Stimulated activated CD8-positive, alpha-beta memory T cell treated with anti-CD3 and anti-CD28 coated beads, Interleukin-12 subunit alpha, Interleukin-12 subunit beta, amount 100 ng/mL, for 4 hours (primary cell): ENCODE measurements at regions not wholly inside any gene's neighbourhood (a gene's known extent, or its start where the extent isn't known, plus 50 kb on each side); places are given as distances from the start of the nearest gene placed in this dataset.

ENCODE experiments used
- DNase-seq: peaks from one replicate; pipeline ENCODE4 v3.0.0-alpha.2; 2020; ENCODE audit warnings: low read depth

DNA sequence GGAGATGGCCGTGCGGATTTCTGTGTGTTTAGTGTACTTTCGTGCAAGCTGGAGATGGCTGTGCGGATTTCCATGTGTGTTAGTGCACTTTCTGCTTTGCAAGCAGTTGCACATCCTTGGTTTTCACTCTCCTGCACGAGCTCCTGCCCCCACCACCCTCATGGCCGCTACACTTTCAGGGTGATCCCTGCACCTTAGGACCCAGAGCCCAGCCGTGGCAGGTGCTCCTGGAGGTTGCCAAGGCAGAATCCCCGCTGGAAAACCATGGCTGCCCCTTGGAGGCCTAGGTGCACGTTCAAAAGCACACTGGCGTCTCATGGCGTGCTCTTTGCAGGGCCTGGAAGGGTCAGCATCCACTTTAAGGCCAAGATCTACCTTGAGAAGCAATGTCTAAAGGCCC is 311.0 kb upstream of the TNRC6C start:
- no peak for DNase-seq

DNA sequence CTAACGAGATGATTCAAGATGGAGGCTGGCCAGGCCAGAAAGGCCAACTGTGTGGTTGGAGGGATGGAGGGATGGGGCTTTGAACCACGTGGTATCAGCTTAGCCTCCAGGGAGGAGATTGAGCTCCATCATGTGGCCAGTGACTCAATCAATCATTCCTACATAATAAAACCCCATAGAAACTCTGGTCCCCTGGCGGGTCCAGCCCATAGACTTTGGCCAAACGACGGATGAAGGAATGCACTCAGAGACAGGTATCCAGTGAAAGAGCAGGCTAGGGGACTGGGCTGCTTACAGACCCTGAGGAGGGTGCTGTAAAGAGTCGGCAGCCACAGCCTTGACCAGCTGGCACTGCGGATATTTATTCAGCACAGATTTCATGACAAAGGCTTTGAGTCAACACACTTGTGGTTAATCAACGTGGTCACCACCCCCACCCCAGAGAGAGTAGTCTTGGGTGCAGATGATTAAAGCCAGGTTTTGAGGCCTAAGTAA is 308.7 kb upstream of the TNRC6C start:
- no peak for DNase-seq

DNA sequence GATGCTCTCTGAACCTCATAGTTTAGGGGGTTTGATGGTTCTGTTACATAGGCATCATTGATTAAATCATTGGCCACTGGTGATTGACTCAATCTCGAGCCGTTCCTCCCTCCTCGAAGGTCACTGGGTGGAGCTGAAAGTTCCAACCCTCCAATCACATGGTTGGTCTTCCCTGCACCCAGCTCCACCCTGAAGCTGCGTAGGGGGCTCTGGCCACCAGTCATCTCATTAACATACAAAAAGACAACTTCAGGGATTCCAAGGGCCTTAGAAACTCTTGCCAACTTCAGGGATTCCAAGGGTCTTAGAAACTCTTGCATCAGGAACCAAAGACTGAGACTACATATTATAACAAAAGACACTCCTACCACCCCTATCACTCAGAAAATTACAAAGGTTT is 306.5 kb upstream of the TNRC6C start:
- DNase-seq: no peak

DNA sequence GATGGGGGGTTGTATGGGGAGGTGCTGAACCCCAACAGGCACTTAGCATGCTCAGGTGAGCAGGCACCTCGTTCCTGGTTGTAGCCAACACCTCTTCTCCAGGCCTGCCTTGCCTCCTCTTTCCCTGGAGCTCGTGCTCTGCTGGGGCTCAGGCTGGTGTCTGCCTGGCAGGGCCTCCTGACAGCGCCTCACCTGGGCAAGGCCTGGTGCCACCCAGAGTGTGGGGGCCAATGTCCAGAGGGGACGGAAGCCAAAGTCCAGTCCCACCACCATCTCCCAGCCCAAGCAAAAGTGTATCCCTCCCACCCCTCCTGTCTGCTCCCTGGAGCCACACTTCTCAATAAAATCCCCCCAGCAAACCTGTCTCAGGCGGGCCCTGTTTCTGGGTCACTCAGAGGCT is 304.2 kb upstream of the TNRC6C start:
- DNase-seq: no peak

DNA sequence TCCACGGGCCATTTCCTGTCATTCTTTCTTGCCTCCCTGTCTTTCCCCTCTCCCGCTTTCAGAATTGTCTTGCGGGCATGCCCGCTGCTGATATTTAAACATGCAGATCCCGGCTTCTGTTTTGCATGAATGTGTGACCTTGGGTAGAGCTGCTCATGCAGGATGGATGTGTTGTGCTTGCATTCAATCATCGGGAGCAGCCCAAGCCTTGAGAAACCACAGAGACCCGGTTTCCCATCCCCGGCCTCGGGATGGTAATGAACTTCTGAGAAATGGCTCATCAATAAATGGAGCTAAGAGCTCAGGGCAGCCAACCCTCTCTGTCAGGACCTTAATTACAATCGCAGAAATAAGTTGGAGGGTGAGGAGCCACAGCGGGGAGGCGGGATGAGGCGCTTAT is 303.7 kb upstream of the TNRC6C start:
- no peak for DNase-seq

DNA sequence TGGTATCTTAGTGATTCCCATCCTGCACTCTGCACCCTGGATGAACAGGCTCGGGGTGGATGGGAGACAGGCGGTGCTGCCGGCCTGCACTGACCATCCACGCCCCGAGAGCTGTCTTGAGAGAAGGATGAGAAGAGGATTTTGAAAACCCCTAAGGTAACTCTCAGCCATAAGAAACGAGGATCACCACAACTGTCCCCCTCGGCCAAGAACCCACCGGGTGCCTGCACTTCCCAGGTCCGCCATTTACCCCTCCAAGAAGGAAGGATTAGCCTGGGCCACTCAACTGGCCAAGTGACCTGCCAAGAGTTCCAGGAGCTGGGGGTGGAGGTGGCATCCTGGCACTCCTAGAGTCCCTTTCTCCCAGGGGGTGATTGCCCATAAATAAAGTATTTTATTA is 302.4 kb upstream of the TNRC6C start:
- DNase-seq: no peak

DNA sequence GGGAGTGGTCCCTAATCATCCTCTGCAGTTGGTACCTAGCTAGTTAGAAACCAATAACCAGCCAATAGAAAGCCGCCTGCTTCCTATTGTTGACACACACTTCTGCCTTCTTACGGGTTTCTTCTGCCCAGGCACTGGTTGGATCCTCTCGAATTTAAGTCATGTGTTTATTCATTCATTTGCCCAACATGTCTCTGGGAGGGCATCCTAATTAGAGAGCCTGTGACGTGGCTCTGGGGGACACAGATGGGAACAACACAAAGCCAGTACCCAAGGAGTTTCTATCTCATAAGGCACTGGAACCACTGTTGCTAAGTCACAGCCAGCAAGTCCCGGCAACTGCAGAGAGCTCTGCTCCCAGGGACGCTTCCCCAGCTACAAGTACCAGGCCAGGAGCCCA is 300.7 kb upstream of the TNRC6C start:
- DNase-seq: no peak

DNA sequence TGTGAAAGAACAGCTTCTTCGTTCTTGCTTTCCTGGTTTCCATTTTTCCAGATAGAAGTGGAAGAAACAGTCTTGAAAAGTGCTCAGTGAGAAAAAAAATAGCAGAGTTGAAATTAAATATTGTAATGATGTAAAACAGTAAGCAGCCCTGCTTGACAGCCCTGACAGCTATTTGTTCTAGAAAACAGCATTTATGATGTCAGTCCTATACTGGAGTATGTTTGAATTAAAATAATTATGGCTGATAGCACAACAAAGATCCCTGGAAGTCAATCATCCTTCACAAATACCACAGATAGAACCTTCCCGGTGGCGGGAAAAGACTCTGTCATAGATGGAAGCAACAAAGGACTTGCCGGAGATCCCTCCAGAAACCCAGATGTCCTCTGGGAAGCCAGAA is 298.0 kb upstream of the TNRC6C start:
- DNase-seq: no peak

DNA sequence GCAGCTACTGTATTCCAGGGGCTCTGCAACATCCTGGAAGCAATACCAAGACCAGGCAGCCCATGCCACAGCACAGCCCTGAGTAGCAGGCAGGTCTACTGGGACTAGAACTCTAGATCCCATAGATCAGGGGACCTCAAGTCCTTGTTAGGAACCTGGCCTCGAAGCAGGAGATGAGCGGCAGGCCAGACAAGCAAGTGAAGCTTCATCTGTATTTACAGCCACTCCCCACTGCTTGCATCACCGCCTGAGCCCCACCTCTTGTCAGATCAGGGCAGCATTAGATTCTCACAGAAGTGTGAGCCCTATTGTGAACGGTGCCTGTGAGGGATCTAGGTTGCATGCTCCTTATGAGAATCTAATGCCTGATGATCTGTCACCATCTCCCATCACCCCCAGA is 295.7 kb upstream of the TNRC6C start:
- DNase-seq: no peak

DNA sequence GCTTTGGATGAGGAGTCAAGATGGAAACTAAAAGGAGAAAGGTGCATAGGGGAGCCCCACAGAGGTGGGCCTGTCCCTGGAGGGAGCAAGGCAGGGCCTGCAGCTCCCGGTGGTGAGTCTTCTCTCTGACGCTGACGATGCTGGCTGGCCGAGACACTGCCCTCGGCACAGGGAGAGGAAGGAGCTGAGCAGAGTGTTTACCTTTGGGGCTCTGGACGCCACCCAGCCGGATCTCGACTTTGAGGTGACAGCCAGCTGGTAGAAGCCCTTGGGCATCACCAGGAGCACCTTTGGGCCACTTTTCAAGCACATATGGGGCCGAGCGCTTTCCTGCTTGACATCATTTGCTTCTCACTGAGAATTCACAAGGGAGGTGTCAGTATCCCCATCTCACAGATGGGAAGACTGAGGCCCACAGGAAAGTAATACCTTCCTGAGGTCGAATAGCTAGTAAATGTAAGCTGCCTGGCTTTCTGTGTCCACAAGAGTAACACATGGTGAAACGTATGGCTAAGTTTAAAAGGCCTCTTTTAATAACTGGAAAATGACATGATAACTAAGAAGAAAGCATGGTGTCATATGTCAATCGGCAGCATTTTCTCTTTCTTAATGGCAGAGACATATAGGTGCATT is 294.3 kb upstream of the TNRC6C start:
- no peak for DNase-seq

DNA sequence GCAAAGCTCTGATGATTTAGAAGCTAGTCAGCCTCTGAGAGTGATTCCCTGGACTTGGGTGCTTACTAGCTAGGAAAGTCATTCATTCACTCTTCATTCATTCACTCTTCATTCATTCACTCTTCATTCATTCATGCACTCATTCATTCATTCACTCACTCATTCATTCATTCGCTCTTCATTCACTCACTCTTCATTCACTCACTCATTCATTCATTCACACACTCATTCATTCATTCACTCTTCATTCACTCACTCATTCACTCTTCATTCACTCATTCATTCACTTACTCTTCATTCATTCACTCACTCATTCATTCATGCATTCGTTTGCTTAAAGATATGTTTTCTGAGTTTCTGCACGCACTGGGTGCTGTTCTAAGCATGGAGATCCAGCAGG is 292.7 kb upstream of the TNRC6C start:
- no peak for DNase-seq

DNA sequence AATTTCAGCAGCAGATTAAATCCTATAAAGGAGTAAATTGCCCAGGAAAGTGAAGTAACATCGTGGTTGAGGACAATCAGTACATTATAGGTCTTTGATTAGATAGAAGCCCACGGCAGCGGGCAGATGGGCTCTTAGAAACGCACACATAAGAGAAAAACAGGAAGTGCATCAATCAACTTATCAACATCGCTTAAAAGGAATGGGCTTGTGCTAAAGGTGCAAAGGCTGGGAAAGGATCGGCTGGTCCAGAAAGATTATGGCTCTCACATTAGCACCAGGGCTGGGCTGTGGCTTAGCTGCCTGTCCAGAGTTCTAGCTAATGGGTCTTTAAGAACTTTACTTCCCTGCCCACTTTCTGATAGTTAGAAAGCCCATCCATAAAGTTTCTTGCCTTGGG is 292.0 kb upstream of the TNRC6C start:
- no peak for DNase-seq

DNA sequence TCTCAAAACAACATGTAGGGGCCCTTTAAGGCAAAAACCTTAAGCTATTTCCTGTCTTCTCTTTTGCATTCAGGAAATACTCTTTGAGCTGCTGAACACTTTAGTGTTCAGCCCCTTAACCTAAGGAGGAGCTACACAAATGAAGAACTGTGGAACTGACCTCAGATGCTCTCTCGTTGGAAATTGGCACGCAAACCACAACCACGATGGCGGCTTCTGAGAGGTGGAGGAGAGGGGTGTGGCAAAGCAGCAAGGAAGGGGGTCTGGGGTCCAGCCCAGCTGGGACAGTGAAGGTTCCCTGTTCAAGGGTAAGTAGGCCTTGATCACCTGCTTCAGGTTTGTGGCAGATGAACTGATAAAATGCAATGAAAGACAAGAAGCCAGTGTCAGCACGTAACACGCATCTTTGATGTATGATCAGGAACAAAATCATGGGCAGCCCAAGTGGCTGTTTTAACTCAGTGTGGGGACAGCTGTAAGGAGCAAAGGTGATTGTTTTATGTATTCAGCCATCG is 291.6 kb upstream of the TNRC6C start:
- peak; percentile 19 for DNase-seq

DNA sequence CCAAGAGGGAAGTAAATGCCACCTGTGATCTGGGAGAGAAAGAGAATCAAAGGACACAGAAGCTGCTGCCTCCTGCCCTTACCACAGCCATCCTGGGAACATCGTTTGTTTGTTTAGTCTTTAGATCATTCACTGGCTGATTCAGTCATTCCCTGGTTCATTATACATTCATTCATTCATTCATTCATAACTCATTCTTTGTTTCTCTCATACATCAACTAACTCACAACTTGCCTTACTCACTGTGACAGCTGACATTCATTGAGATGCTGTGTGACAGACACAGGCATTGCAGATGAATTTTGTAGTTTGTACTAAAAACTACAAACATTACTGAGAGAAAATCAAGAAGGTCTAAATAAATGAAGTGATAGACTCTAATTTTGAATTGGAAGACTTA is 291.0 kb upstream of the TNRC6C start:
- no peak for DNase-seq

DNA sequence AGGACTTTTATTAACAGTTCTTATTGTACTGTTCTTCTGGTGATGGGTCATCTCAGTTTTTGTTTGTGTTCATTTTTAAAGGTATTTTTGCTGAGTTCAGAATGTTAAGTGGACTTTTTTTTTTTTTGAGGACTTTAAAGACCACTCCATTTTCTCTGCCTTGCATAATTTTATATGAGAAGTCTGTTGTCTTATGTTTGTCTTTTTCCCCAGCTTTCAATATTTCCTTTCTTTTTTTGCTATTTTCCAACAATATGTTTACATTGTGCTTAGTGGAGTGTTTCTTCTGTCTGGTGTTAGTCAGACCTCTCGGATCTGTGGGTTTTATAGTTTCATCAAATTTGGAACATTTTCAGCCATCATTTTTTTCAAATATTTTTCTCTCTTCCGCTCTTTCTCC is 290.0 kb upstream of the TNRC6C start:
- DNase-seq: no peak

DNA sequence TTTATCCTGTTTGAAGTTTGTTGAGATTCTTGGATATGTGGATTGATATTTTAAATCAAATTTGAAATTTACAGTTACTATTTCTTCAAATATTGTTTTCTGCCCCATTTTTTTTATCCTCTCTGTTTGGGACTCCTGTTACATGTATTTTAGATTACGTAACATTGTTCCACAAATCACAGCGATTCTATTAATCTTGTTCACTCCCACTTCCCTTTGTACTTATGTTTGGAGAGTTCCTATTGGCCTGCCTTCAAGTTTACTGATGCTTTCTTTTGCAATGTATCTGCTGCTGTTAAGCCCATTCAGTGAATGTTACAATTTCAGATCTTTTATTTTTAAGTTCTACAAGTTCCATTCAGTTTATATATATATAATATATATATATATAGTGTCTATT is 288.3 kb upstream of the TNRC6C start:
- no peak for DNase-seq

DNA sequence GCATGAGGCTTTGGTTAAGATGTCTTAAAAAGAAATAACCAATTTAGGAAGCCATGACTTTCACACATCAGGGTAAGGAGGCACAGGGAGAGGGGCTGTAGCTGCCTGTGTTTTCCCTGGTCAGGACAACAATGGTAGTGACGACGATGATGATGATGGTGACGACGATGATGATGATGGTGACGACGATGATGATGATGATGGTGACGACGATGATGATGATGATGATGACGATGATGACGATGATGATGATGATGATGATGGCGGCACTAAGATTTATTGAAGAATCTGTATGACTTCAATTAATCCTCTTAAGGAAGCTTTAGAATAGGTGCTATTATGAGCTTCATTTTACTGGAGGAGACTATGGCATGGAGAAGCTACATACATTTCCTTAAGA is 284.1 kb upstream of the TNRC6C start:
- DNase-seq: no peak

DNA sequence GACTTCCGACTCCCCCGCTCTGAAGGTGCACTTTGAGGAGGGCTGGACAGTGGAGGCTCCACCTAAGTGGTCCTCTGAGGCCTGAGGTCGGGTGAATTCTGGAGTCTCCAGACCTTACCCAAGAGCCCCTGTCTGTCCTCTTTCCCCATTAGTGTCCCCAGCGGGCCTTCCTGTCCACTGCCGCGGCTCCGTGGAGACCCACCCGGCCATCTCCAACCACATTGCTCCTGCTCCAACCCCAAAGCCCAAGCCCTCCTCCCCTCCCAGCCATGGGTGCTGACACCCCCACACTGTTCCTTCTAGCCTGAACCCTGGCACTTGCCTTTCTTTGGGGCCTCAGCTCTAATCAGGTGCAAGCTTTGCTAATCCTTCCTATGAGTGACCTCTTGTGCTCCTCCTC is 283.1 kb upstream of the TNRC6C start:
- DNase-seq: no peak

DNA sequence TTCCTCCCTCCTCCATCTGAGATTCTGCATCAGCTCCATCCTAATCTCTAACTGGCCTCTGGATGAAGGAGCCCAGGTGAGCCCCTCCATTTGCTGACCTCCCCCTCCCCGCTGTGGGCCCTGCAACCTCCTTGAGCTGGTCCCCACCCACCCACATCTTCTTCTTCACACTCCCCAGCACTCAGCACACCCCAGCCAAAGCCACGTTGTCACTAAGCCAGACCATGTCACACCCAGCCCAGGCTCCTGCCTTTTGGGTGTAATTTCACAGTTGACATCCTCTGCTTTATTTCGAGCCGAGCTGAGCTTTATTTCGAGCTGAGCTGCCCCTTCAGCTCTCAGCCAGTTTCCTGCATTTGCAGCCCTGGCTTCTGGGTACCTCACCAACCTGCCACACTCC is 282.7 kb upstream of the TNRC6C start:
- DNase-seq: no peak

DNA sequence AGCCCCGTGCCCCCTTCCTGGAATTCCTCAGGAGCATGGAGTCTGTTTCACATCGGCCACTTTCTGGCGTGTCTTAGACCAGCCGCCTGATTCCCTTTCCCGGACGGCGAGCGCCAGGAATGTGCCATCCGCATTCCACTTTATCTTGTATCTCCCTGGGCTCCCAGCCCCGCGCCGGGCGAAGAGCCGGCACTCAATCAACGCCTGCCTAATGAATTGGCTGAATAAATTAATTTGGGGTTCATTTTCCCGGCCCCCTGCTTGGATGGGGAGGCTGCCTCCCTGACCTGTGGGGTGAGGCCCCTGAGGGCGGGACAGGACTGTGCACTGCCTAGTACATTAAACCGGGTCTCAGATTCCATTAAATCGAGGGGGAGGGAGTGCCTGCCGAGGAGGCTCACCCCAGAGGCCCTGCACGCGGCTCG is 282.3 kb upstream of the TNRC6C start:
- DNase-seq: no peak

DNA sequence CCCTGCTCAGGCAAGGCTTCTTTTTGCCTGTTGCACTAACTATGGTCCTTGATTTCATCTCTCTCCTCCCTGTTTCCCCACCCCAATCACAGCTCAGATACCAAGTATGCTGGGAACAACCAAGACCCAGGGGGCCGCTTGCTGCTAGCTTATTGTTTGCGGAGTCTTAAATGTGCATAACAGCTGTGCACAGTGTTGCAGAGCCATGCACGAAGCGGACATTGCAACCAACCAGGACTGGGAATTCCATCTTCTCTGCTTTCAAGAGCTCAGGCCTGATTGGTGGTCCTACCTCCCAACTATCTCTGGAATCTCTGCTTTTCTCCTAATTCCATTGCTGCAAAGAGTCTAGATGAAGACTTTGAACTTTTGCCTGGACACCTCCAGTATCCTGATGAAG is 281.3 kb upstream of the TNRC6C start:
- DNase-seq: no peak

DNA sequence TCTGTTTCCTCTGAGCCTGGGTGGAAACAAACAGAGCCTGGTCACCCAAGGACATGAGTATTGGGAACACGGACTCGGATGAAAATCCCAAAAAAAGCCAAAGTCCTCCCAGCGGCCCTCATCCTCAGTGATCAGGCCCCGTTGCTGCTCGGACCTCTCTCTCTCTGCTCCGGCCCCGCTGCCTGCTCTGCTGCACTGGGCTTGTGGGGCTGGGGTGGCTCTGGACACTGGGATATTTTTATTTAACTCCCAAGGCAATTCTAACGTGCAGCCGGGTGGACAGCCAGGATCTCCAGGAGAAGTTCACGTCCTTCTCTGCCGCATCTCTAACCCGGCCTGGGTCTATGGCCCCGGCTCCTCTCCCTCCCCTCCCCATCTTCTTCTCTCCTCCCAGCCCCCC is 280.9 kb upstream of the TNRC6C start:
- DNase-seq: no peak

DNA sequence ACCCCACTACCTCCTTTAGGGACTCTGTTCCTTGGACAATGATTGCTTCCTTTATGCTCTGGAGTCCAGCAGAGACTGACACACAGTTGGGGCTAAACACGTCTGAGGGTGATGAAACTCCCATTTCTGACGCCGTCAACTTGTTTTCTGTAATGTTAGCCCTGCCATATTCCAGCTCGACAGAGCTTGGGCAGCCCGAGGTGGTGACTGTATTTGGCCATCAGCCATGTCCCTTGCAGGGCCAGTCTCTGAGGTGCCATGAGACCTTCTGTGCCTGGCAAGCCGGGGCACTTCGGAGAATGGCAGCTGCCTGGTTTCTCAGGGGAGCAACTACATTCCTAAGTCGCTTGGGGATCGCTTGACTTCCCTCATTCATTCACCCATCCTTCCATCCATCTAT is 278.9 kb upstream of the TNRC6C start:
- no peak for DNase-seq

DNA sequence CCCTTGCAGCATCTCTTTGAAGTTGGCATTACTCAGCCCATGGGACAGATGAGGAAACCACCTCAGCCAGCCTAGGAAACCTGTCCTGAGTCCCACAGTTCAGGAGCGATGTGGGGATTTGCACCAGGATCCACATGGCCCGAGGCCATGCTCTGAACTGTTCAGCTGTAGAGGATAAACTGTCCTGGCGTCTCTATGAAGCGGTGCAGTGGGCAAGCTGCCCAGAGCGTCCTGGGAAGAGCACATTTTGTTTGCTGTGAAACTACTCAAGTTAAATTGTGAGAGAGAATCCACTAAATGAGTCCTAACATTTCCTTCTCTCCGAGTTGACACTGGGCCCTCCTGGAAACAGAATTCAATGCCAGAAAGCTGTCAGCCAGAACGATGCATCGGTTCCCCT is 276.6 kb upstream of the TNRC6C start:
- no peak for DNase-seq
